ENCODE measurements at regions not wholly inside any gene's neighbourhood (a gene's known extent, or its start where the extent isn't known, plus 50 kb on each side); places are given as distances from the start of the nearest gene placed in this dataset.
A peak's percentile ranks its signal among the peaks of the same experiment; 100 is the strongest.

DNA sequence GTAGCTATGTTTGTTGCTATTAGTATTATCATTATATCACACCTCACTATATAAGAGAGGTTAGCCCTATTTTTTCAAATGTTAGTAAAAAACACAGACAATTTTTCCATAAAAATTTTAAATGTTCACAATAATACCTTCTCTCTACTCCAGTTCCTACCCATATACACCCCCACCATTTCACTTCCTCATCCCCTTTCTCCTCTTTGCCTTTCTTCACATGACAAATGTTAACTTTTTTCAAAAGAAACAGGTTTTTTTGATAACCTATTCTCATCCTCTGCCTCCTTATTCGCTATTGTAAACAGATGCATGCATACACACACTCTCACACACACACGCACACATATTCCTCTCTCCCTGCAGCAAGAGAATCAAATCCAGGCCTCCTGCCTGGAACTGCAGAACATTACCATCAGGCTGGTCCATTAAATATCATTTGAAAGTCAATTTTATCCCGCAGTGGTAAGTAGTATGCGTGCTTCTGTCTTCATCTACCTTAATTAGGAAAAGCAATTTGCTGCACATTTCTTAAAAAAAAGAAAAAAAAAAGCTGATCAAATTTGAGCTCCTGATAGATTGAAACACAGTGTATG is 55.5 kb downstream of the MID1IP1 start:
- no peak for DNase-seq

GRCh38 chrX:38857736-38858523 is 56.7 kb downstream of the MID1IP1 start:
- no peak for DNase-seq

DNA sequence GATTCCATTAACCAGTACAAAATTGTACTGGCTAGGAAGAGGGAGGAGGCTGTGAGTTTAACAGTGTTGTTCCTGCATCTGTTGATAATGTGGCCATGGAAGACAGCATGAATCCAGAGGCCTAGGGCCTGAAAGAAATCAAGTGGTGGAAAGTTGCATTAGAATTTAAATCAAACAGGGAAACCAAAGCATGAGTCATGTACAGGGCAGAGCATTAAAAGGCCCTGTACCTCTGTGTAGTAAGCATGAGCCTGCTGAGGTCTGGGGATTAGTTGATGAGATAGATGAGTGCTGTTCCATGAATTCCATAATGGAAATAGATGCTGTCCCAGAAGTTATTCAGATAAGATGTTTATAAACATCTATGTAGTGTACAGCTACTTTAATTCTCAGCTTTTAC is 58.3 kb downstream of the MID1IP1 start:
- DNase-seq: no peak

DNA sequence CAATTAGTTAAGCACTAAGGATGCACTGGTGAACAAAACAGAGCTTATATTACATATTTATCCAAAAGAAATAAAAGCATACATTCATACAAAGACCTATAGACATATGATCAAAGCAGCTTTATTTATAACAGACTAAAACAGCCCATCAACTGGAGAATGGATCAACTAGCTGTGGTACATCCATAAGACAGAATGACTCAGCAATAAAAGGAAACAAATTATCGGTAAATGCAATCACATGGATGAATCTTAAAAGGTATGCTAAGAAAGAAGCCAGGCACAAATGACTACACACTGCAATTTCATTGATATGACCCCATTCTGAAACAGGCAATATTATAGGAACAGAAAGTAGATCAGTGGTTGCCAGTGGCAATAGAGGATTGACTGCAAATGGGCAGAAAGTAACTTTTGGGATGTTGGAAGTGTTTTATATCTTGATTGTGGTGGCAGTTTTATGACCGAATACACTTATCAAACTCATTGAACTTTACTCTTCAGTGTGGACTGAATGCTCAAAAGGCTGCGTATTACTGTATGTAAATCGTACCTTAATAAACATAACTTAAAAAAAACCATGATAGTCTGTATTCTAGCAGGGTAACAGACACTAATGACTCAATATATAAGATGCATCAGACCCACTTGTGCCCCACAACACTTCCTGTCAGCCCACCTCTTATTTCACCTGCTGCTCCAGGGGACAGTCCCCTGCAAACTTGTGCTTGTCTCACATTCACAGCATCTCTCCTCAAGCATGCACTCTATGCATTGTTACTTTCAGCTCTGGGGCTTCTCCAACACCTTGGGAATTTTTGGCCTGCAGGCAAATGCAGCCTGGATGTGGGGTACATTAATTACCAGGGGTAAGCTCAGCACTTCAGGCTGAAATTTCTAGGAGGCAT is 59.1 kb downstream of the MID1IP1 start:
- no peak for DNase-seq

GRCh38 chrX:38861489-38861888 is 60.2 kb downstream of the MID1IP1 start:
- DNase-seq: no peak

GRCh38 chrX:38862100-38862499 is 60.8 kb downstream of the MID1IP1 start:
- DNase-seq: no peak

- no peak for DNase-seq
Observed at GRCh38 chrX:38864165-38864564, 62.9 kb downstream of the MID1IP1 start.

GRCh38 chrX:38868321-38868720 is 67.1 kb downstream of the MID1IP1 start:
- DNase-seq: no peak

- DNase-seq: peak in 1 of 2 donors; percentile 35
Observed at GRCh38 chrX:38868941-38869401, 67.7 kb downstream of the MID1IP1 start.

DNA sequence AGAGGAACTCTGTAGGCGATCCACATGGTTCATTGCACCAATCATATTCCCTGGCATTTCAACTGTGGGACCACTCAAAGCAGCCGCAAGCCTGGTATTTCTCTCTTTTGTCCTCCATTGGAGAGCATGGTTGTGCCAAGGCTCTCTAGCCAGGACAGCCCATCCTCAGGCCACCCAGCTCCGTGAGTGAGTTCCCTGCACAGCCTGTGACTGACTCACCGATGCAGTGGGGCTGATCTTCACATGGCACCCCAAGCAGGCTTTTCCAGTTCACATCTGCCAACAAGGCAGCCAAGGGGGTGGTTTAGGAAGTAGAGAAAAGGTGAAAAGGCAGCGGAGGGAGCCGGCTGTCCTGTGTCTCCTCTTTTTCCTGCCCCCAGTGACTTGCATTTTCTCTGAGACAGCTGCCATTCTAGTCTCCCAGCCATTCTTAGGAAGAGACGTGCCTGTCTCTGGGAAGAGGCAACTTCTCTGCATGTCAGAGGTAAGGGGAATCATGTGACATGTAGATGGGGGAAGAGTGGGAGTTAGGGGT is 69.2 kb downstream of the MID1IP1 start:
- peak in 1 of 2 donors; percentile 26 for DNase-seq

DNA sequence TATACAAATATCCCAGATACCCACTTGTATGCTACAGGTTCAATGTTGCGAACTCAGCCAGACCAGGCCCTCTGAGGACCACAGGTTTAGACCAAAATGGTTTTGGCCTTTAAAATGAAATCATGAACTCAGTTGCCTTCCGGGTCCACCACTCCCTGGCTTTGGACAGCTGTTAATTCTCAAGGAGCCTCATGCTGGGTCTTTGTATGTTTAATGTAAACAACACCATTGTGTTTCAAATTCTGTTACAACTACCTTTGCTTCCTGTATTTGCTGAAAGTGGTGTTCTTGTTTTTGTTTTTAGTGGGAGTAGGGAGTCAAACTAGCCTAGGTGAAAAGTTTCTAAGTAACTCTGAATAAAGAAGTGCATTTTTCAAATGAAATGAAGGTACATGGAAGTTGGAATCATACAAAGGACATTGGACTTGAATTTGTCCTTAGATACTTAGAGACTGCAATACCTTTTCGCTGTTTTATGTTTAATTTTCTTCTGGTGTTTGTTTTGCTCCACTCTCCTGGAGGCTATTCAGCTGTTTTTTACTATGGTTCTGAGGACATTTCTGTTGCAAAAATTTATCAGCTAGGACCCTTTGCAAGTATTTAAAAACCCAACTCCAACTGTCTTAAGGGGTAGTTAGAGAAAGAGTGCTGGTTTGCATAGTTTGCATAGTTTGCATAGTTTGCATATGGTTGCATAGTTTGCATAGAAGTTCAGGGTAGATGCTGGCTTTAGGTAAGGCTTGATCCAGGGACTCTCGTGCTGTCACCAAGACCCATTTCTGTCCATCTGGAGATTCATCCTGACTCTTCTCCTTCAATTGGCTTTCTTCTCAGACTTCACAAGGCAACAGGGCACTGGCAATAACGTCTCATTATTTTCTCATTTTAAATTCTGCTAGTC is 70.1 kb downstream of the MID1IP1 start:
- no peak for DNase-seq

- no peak for DNase-seq
Observed at GRCh38 chrX:38877366-38877765, 76.1 kb downstream of the MID1IP1 start.

DNA sequence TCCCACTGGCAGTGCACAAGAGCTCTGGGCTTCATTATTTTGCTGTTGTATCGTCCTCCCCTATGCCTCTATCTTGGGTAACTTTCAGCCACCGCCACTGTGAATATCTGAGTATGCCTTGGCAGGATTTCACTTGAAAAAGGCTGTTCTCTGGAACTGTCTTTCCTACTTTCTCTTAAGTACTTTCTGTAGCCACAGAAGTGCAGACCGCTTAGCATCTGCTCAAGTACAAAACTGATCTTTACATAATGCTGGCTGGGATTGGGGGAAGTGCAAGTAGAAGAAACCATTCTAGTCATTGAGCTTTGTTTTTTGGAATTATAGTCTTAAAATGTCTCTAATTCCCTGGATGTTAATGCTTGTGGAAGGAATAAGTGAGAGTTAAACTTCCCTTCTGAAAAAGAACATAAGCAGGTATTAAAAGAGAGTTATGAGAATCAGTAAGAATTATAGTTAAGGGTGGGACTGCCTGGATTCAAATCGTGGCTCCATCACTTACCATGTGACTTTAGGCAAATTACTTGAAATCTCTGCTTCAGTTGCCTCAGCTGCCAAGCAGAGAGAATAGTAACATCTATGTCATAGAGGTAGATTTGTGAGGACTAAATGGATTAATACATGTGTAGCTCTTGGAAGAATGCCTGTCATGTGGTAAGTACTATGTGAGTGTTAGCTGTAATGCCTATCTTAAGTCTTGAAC is 77.5 kb downstream of the MID1IP1 start:
- DNase-seq: no peak

GRCh38 chrX:38879631-38880220 is 78.5 kb downstream of the MID1IP1 start:
- peak; percentile 5 to 63 for DNase-seq

DNA sequence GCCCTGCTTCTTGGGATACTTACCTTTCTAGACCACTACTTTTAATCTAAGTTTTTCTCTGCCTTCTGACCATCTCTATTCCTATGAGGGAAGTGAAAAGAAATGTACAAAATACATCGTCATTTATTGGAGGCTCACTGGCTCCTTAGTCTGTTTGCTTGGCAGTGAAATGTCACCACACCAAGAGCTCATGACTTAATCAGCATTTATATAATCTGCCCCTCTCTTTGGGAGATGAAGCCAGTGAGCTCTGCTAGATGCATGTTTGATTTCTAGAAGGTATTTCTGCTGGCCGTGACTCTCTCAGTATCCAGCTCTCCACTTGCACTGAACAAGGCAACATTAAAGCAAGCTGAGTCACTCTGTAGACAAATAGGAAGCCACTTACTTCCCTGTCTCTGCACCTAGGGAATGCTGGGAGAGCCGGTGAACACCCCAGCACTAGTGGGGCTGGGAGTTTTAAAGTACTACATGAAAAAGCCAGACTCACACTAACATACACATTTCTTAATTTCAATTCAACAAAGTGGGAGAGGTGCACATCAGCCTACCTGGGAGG is 79.1 kb downstream of the MID1IP1 start:
- DNase-seq: no peak

DNA sequence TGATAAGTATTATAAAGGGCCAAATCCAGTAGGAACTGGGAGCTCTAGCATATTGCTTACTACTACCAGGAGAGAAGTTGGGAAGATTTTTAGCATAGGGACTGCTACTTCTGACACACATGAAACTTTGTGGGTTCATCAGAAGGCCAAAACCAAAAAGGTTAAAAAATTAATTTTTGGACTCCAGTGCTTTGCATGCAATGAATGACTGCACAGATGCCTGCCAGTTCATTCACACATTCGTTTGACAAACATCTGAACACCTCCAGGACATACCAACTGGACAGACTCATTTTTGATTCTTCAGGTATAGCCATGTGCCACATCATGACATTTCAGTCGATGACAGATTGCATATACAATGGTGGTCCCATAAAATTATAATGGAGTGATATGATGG is 79.8 kb downstream of the MID1IP1 start:
- no peak for DNase-seq

GRCh38 chrX:38881727-38882126 is 80.5 kb downstream of the MID1IP1 start:
- peak in 1 of 2 donors; percentile 11 for DNase-seq

DNA sequence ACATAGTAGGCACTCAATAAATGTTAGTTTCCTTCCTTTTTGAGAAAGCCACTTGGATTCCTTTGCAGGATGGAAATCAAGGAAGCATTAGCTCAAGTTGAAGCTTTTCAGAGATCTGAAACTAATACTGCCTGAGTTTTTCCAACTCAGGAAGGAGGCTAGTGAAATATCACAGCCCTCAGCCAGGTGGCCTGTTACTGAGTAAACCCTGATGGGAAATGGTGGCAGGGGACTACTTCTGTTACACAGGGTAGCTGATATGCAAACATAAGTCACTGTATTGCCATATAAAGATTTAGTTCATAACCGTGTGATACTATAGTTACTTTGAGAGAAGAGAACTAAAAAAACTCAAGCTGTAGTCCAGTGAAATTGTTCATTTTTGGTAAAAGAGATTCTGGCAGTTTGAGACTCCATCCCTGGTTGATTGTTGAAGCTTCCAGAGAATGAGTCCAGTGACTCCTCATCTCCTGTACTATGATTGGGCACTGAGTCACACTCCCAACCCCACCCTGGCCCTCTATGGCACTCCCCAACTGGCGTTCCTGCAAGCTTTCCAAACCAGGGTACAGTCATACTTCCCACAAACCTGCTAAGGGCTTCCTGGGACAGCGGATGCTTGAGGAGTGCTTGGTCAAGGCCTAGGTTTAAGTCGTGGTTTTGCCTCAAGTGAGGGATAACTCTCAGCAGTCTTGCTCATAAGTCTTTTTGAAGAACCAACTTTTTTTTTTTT is 81.8 kb downstream of the MID1IP1 start:
- no peak for DNase-seq

GRCh38 chrX:38886112-38886511 is 84.9 kb downstream of the MID1IP1 start:
- DNase-seq: no peak

DNA sequence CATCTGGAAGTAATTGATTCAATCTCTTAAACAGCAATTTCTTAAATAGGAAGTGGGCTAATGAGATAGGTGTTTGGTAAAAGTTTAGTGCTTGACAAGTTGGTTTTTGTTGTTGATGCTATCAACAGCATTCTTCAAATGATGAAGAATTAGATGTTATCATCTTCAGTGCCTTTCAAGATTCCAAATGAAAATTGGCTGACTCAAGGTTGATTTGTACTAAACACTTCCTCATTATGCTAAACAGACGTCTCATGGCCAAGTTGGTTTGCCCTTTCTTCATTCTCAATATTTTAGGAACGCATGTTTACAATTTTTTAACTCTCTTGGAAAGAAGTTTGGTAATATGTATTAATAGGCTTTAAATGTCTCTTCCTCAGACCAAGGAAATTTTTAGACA is 86.0 kb downstream of the MID1IP1 start:
- no peak for DNase-seq

All from CD4-positive, alpha-beta T cell treated with Interleukin-1 beta for 1 hour (primary cell).